LHCN-M2 (cell line): ENCODE measurements at regions not wholly inside any gene's neighbourhood (a gene's known extent, or its start where the extent isn't known, plus 50 kb on each side); places are given as distances from the start of the nearest gene placed in this dataset.

Source experiments
- DNase-seq: peaks from one replicate; pipeline ENCODE4 v3.0.0-alpha.2; 2012; ENCODE audit warnings: low read depth

DNA sequence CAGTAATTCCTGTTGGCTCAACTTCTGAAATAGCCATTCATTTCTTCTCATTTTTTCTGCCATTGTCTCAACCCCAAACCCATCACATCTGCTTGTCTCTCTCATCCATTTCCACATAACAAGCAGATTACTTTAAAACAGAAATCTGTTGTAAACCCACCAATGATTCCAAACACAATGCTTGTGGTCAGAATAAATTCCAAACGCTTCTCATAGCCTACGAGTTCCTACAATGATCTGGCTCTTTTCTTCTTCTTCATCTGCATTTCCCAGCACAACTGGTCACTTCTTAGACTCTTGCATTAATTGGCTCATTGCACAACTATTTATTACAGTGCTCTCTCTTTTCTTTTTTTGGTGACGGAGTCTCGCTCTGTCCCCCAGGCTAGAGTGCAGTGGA lies 364.1 kb downstream of the GATA3 start:
- no peak for DNase-seq

DNA sequence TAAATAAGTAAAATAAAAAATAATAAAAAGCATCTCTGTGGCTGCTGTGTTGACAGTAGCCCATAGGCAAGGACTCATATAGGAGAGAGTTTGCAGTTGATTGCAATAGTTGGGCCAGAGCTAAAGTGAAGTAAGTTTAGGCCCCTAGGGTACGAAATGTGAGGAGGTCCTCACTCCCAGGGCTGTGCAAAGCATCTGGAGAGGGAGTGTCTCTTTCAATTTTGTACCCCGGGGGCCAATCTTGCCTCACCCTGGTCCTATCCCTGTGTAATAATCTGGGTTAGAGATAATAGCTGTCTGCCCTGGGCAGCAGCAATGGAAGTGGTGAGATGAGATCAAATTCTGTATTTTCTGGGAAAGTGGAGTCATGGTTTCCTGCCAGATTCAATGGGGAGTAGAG lies 365.7 kb downstream of the GATA3 start:
- DNase-seq: no peak

GRCh38 chr10:8424555-8425211 lies 370.2 kb downstream of the GATA3 start:
- DNase-seq: no peak

DNA sequence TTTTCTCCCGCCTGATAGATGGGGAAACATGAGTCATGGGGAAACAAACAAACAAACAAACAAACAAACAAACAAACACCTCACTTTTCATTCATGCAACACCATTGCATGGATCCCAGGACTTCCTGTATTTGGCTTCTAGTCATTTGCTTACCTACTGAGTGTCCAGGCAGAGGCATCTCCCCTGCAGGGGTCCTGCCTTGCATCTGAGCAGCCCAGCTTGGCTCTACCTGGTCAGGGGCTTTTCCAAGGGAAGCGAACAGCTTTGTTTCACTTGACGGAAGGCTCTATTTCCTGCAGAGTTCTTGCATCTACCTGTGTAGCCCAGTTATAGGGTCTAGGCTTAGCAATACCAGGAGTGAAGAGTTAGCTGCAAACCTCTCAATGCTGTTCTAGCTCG lies 374.2 kb downstream of the GATA3 start:
- no peak for DNase-seq

DNA sequence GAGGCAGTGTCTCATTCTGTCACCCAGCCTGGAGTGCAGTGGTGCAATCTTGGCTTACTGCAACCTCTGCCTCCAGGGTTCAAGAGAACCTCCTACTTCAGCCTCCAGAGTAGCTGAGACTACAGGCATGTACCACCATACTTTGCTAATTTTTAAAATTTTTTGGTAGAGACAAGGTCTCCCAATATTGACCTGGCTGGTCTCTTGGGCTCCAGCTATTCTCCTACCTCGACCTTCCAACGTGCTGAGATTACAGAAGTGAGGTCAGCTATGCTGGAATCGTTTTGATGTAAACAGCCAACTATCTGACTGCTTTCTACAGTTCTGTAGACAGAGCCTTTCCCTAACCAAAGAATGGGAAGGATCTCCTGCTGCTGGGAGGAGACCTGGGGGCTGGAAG lies 375.8 kb downstream of the GATA3 start:
- no peak for DNase-seq

DNA sequence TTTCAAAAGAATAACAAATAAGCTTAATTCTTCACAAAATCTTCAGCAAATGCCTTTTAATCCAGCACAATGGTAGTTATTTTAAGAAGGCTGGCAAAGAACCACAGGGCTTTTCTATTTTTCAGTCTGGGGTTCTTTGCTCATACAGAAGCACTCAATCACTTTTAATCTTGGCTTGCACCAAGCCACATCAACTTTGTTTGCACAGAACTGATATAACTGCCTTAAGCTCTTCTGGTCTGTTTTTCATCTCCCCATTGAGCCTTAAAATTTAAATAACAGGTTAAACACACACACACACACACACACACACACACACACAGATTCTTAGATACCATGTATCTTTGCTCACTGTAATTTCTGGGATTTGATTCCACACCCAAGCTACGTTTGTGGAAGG lies 377.0 kb downstream of the GATA3 start:
- no peak for DNase-seq

DNA sequence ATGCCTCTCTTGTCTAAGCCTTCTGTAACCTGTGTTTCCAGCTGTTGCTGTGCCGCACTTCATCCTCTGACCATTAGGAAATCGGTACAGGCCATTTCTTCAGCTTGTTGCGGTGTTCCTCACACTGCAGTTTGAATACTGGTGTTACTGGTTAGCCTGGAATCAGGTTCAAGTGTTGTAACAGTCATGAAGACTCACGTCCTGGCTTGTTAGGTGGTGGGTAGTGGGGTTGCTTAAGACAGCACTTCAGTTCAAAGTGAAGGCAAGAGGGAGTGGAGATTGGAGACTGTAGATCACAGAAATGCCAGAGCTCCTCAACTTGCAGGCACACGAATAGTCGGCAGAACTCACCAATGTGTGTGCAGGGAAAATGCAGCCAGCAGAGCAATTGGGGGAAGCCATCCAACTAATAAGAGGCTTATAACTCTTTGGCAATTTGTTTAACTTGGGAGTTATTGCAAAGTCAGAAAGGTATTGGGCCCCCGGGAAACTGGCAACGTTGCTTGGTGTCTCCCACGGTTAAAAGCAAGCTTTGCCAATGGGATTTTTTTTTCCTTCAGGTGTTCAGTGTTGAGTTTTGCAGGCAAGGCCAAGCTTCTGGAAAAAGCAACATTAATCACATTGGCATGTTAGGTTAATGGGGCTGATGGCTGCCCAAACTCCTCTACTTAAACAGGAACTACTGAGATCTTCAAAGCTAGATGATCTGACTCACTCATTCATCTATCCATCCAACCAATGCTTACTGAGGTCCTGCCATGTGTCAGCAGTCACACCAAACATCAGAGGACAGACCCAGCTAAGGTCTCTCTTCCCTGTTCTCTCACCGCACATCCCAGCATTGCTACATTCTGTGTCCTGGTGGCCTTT lies 380.9 kb downstream of the GATA3 start:
- no peak for DNase-seq

GRCh38 chr10:8437896-8438295 lies 383.4 kb downstream of the GATA3 start:
- DNase-seq: no peak

DNA sequence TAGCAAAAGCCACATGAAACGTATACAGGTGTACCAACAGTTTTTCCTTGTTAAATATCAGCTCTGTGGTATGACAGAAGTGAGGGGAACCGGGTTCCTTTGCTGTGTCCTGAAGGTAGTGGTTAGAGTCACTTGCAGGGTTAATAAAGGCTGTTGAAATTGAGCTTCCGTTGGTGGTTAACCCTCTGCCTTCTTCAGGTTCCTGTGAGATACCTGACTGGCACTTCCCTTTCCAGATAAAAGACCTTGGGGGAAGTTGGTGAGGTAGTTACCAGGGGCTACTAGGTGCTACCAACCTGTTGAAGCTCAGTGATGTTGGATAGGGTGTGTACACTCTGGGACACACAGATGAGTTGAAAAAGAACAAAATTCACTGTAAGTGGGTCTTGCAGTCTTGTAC lies 384.1 kb downstream of the GATA3 start:
- DNase-seq: no peak

- no peak for DNase-seq
Measured at GRCh38 chr10:8439040-8439439, 384.6 kb downstream of the GATA3 start.

DNA sequence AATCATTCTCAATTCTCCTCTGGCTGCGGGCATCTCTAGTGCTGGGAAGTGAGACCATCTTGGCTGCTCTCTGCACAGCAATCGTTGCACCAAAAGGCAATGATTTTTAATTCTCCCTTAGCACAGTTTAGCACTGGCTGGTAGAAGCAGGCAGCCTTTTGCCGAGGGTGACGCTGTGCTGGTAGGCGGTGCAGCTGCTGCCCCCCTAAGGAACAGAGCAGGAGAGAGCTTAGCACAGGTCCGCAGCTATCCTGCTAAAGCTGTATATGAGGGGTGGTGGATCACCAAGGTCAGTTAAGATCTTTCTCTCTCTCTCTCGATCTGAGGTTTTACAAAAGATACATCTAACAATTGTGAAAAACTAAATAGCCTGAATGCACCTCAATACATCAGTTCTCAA lies 390.1 kb downstream of the GATA3 start:
- DNase-seq: no peak

DNA sequence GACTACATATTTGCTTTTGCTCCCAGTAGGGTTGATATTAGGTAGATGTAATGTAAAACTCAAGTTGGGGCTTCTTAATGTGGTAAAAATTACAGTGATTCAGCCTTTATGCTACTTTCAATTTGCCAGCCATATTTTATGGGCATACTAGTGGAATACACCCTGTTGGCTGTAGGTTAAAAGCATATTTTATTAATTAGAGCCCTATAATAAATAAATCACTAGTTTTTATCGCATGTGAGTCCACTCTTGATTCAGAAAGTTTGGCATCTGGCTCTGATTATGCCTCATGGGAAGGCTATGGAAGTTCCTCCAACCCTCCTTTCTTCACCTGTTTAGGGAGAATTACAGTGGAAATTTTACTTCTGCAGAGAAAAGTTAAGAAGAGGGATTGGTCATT lies 390.9 kb downstream of the GATA3 start:
- no peak for DNase-seq

GRCh38 chr10:8449909-8450308 lies 395.4 kb downstream of the GATA3 start:
- no peak for DNase-seq

- DNase-seq: no peak
Measured at GRCh38 chr10:8453587-8453986, 399.1 kb downstream of the GATA3 start.

DNA sequence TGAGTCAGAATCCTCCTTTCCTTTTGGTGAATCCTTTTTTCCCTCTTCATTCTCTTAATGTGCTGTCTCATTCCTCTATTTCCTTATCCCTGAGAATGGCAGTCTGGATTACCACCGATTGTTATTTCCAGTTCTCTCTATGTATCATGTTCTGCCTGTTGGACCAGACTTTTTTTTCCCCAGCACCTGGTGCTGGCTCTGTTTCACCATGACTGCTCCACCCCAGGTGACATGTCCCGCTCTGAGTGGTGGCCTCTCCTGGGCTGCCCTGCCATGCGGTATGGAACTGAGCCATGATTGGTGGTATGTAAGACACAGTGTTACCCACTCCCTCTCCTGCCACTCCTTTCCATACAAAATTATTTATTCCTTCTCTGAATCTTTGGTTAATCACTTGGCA lies 399.9 kb downstream of the GATA3 start:
- DNase-seq: no peak

- DNase-seq: no peak
Measured at GRCh38 chr10:8455181-8455580, 400.7 kb downstream of the GATA3 start.

DNA sequence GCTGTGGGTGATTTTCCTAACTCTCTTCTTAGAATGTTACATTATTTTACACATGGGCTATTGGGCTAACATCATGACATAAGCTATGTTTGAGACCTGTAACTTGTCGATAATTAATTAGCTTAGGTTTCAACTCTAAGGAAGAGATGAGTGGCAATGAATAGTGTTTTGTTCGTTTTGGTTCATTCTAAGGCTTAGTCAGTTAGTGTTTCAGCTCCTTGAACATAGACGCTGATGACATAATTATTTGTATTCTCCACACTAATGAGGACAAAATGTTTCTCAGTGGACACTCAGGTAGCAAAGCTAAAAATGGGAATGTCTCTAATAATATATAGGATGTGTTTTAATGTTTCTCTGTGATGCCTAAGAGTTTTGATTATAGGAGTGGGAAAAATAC lies 401.9 kb downstream of the GATA3 start:
- no peak for DNase-seq

DNA sequence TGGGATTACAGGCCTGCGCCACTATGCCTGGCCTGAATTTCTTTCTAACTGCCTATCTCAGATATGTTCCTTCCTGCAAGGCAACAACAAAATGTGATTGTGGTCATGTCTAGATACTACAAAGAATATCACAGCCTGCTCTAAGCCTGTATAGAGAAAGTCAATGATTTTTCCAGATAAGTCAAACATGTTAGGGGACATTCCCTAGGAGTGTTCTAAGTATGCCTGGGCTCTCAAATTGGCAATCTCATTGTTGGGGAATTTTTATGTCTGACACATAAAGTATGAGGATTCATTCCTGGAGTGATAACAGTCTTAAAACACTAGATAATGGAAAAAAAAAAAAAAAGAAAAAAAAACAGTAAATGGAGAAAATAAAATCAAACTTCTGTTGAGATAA lies 406.1 kb downstream of the GATA3 start:
- no peak for DNase-seq

DNA sequence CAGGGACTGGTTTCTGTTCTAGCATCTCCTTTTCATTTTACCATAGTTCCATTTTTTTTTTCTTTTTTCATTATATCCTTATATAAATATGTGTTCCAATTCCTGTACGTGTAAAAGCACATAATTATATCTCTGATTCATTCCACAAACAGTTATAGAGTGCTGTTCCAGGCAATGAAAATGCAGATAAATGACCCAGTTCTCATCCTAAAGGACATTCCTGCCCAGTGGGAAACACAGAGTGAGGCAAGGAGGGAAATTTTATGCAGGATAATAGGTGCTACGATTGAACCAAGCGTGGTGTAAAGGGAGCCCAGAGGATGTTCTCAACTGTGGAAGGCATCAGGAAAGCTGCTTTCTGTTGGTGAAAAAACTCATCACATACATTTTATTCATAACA lies 408.1 kb downstream of the GATA3 start:
- no peak for DNase-seq

GRCh38 chr10:8463853-8464252 lies 409.4 kb downstream of the GATA3 start:
- no peak for DNase-seq

DNA sequence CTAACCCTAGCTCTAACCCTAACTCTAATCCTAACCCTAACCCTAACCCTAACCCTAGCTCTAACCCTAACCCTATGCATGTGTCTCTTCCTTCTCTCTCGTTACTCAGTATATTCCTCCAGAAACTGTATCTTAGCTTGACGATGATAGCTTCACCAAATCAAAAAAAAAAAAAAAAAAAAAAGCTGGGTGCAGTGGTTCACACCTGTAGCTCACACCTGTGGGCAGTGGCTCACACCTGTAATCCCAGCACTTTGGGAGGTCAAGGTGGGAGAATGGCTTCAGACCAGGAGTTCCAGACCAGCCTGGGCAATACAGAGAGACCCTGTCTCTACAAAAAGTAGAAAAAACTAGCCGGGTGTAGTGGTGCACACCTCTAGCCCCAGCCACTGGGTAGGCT lies 414.0 kb downstream of the GATA3 start:
- no peak for DNase-seq

DNA sequence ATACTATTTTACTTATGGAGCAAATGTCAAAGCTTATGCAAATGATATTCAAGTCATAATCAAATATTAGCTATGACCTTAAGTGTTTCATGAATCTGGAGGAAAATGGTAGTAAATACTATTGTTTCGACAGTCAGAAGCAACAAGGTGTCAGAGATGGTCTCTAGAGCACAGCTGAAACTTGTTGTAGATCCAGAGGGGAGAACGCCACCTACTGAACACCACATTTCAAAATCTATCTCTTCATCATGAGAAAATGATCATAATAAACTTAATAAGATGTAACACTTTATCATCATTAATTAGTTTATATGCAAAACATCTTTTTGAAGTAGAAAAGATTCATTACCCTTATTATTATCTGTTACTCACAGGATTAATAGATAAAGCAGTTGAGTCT lies 418.7 kb downstream of the GATA3 start:
- DNase-seq: no peak

GRCh38 chr10:8477300-8477699 lies 422.8 kb downstream of the GATA3 start:
- DNase-seq: no peak
